Mucosa of gallbladder (tissue), 1 donor: ENCODE measurements at regions not wholly inside any gene's neighbourhood (a gene's known extent, or its start where the extent isn't known, plus 50 kb on each side); places are given as distances from the start of the nearest gene placed in this dataset.

Experiments
- DNase-seq: peaks from one replicate; pipeline ENCODE4 v3.0.0-alpha.2; 2020; ENCODE audit warnings: low spot score
- donor health status: DM: no; HTN: no; CAD: no.

DNA sequence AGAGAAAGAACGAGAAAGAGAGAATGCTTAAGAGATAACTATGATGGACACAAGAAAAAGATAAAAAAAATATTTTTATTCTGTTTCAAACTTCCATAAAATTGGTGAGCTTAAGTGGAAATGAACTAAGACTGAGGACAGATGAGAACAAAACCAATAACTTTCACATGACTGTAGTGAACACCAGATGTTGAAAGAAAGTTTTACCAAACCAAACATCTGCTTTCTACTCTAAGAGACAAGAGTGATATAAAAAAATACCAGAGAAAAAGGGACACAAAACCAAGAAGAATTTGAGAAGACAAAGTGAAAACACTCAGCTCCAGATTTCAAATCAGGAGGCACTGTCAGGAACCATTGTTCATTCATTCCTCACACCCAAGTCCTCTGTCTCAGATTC is 147.9 kb downstream of the IMPG2 start:
- DNase-seq = no peak

GRCh38 chr3:101171681-101172191 is 148.6 kb downstream of the IMPG2 start:
- no peak for DNase-seq

GRCh38 chr3:101170806-101171558 is 149.4 kb downstream of the IMPG2 start:
- no peak for DNase-seq

GRCh38 chr3:101170062-101170771 is 150.2 kb downstream of the IMPG2 start:
- no peak for DNase-seq

- DNase-seq = no peak
Measured at GRCh38 chr3:101169516-101169915, 150.9 kb downstream of the IMPG2 start.

GRCh38 chr3:101167376-101167775 is 153.0 kb downstream of the IMPG2 start:
- no peak for DNase-seq

GRCh38 chr3:101166150-101166549 is 154.2 kb downstream of the IMPG2 start:
- no peak for DNase-seq

DNA sequence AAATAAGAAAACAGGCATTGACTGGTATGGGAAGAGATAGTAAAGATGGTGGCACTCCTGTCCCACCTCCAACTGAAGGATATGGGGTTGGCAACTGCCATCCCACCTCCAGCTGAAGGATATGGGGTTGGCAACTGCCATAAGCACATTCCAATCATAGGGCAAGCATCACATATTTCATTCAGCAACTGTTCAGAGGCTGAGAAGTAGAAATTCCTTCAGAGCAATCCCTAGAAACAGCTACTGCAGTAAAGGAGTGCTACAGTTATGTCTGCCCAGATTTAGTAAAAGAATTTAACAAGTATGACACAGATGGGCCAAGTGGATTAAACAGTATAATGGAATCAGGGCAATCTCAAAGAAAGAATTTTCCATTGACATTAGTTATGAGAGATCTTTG is 156.8 kb downstream of the IMPG2 start:
- DNase-seq = no peak

DNA sequence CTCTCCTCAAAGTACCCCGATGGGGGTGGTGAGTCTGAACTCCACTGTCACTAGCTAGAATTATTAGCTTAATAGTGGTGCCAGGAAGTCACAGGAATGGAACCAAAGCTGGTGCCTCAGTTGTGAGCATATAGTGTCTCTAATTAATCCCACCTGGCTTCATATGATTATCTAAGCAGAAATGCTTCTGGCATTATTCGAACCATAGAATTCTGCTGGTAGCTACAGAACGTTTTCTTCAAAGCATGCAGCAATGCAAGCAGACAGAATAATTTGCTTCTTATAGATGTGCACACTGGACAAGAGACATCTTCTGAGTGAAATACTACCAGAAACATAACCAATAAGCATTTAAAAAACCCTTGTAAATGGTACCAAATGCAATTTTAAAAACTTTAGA is 160.9 kb downstream of the IMPG2 start:
- DNase-seq = no peak

DNA sequence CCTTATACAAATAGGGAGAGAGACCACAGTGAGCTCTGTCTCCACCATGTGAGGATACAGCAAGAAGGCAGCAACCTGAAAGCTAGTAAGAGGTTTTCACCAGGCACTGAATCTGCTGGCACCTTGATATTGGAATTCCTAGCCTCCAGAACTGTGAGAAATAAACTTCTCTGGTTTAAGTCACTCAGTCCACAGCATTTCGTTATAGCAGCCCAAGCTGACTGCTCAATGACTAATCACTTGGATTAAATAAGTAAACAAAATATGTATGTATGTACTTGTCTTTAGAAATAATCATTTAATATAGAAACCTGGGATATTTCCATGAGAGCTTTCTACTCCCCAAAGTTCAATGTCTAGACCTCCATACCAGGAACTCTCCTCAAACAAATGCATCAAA is 162.0 kb downstream of the IMPG2 start:
- no peak for DNase-seq

- no peak for DNase-seq
Measured at GRCh38 chr3:101156787-101157345, 163.5 kb downstream of the IMPG2 start.

DNA sequence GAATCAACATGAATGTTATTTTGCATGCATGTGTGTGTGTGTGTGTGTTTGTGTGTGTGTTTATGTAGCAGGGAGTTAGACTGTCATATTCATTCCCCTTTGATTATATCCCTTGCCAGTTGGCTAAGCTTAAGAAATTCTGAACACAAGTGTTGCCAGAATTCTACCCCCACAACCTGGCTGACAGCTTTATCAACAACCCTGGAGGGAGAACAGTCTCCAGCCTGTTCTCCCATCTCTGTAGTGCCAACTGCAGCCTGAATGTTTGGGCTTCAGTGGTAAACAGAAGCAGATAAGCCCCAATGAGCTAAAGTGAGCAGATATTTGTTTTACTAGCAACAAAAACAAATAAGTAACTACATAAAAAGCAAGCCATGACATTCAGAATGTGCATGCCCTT is 162.6 kb upstream of the ABI3BP start:
- no peak for DNase-seq

DNA sequence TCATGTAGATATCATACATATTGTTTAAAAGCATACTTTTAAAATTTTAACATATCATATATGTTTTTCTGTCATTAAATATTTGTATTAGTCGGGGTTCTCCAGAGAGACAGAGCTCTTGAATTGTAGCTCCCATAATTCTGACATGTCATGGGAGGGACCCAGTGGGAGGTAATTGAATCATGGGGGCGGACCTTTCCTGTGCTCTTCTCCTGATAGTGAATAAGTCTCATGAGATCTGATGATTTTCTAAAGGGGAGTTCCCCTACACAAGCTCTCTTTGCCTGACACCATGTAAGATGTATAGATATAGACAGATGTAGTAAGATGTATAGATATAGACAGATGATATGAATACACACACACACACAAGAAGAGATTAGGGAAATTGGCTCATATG is 161.2 kb upstream of the ABI3BP start:
- DNase-seq = no peak

DNA sequence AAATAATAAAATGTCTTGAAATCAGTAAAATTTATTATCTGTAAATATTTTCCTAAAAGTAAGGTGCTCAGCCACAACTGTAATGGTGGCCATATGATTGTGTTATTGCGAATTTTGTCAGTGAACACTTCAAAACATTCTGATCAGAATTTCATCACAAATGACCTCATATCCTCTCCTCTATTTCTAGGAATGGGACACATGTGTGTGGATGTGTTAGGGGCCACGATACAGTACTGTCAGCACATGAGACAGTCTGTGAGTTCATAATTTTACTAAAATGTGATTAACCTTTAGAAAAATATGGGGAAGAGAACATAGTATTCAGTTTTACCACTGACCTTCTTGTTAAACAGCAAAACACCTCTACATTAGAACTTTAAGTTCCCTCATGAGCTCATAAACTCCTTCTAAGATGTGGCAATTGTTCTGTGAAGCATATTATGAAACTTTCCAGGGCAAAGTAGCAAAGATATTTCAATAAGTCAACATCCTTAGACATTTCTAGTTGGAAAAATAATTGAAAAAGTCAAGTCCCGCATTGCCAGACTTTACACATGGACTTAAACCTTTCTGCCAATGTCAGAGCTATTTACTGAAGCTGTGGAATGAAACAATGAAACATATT is 158.2 kb upstream of the ABI3BP start:
- DNase-seq = no peak

DNA sequence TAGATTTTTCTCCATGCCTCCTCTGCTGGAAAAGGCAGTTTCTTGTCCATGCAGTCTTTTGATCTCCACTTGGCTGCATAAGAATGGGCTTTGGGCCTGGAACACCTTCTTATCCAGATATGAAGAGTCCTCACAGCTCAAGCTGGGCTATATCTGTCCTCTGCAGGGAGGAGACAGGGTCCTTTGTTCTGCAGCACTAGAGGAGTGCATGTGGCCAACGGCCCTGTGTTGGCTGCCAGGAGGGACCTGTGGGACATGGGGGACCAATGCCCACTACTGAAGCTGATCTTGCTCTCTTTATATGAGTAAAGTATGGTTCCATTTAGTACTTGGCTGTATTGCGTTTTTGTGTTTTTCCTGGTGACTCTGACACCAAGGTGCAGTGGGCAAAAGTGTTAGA is 157.3 kb upstream of the ABI3BP start:
- no peak for DNase-seq

DNA sequence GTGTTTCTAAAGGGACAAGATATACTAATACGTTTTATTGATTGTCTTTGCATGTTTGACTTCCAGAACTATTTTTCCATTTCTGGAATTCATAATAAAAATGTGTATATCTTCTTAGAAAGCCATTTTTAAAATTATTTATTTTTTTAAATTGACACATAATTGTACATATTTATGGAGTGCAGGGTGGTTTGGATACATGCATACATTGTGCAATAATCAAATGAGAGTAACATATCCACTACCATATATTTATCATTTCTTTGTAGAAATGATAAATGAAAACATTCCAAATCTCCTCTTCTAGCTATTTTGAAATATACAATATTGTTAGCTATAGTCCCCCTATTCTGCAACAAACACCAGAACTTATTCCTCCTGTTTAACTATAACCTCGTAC is 156.5 kb upstream of the ABI3BP start:
- DNase-seq = no peak

- DNase-seq = no peak
Measured at GRCh38 chr3:101149251-101149650, 156.0 kb upstream of the ABI3BP start.

GRCh38 chr3:101148001-101148400 is 154.8 kb upstream of the ABI3BP start:
- DNase-seq = no peak

DNA sequence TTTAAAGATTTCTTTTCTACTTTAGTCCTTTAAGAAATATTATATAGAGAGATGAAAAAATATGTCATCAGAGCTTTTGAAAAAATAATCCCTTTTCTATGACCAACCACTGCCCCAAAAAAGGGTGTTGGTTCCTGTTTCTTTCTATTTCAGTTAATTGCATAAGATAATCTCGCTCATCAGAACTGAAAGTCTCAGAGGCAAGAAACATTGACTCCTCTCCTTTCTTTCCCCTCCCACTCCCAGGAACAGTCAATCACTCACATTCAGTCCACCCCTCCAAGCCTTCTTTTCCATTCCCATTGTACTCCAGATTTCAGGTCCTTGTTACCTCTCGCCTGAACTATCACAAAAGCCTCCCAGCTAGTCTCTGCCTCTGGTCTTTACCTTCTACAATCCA is 153.7 kb upstream of the ABI3BP start:
- no peak for DNase-seq

- DNase-seq = peak; percentile 64
Measured at GRCh38 chr3:101144105-101144504, 150.9 kb upstream of the ABI3BP start.

DNA sequence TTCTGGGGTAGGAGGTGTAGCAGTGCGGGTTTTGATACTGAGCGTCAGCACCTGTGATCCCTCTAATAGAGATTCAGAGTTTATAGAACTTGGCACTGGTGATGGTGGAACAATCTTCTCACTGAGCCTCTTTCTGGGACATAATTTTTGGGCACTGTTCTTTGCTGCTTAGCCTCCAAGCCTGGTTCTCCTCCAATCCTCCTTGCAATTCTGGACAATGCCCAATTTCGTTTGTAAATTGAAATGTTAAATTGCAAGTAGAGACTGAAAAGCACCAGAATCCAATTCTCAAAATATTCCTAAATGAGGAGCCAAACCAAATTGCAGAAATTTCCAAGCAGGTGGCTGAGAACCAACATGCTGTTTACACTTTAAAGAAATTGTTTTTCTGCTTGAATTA is 149.8 kb upstream of the ABI3BP start:
- DNase-seq = no peak

DNA sequence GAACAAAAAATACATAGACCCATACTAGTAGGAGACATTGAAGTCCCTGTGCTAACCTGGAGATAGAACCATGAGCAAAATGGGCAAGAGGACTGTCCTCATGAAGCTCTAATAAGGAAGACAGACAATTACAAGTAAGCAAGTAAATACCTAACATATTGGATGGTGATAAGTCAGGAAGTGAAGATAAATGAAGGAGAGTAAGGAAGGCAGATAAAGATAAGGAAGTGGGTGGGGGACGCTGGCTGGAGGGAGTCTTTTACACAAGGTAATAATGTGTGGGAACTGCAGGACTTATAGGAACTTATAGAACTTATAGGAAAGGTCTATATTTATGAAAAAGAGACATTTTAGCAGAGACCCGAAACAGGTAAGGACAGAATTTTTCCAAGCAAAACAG is 148.9 kb upstream of the ABI3BP start:
- no peak for DNase-seq

DNA sequence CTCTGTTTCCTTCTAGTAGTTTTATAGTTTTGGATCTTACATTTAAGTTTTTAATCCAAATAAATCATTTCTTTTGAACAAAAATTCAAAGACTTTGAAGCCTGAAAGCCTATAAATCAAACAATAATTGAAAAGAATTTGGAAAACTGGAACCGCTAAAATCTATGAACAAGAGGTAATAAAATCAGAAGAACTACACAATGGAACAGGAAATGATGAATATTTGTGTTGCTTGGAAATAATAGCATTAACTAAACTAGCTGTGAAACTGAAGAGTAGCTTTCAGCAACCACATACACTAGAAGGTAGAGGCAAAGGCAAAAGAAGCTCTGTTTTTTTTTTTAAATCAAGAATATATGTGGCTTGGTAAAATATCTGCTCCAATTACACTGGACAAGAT is 147.9 kb upstream of the ABI3BP start:
- no peak for DNase-seq
